Smooth muscle cell (in vitro differentiated cells): ENCODE measurements at regions not wholly inside any gene's neighbourhood (a gene's known extent, or its start where the extent isn't known, plus 50 kb on each side); places are given as distances from the start of the nearest gene placed in this dataset.

Experiments
- DNase-seq: peaks from one replicate; lab custom pipeline; 2025; ENCODE audit not compliant: unreplicated experiment; lab: John Stamatoyannopoulos, UW
- H2AFZ ChIP-seq: fragments of 200-600 bp; sonication (generic); 2 replicates; pipeline ENCODE4 v1.6.0; 2016; ENCODE audit warnings: antibody characterized with exemption, low read depth, mild to moderate bottlenecking
- H3F3A ChIP-seq: fragments of 200-600 bp; sonication (generic); 2 replicates; pipeline ENCODE4 v1.6.0; 2017; ENCODE audit warnings: antibody characterized with exemption, low read depth
- H3K27ac ChIP-seq: fragments of 200-600 bp; sonication (generic); 2 replicates; pipeline ENCODE4 v1.5.1; 2016; ENCODE audit warnings: low read depth, mild to moderate bottlenecking
- H3K27me3 ChIP-seq: fragments of 200-600 bp; sonication (generic); 2 replicates; pipeline ENCODE4 v1.6.1; 2016; ENCODE audit warnings: low read depth, mild to moderate bottlenecking
- H3K36me3 ChIP-seq: fragments of 200-600 bp; sonication (generic); 2 replicates; pipeline ENCODE4 v1.5.1; 2016; ENCODE audit warnings: low read depth
- H3K4me1 ChIP-seq: fragments of 200-600 bp; sonication (generic); 2 replicates; pipeline ENCODE4 v1.5.1; 2016; ENCODE audit warnings: low read depth
- H3K4me2 ChIP-seq: fragments of 200-600 bp; sonication (generic); 2 replicates; pipeline ENCODE4 v1.6.0; 2016; ENCODE audit warnings: mild to moderate bottlenecking
- H3K4me3 ChIP-seq: fragments of 200-600 bp; sonication (generic); 2 replicates; pipeline ENCODE4 v1.5.1; 2016; ENCODE audit warnings: mild to moderate bottlenecking
- H3K79me2 ChIP-seq: fragments of 200-600 bp; sonication (generic); 2 replicates; pipeline ENCODE4 v1.6.0; 2016; ENCODE audit warnings: low read depth, mild to moderate bottlenecking
- H3K9ac ChIP-seq: fragments of 200-600 bp; sonication (generic); 2 replicates; pipeline ENCODE4 v1.6.0; 2016; ENCODE audit warnings: low read depth
- H3K9me3 ChIP-seq: fragments of 200-600 bp; sonication (generic); replicated peaks from 2 replicates; pipeline ENCODE4 v1.5.1; 2016; ENCODE audit warnings: low read depth
- H4K20me1 ChIP-seq: fragments of 200-600 bp; sonication (generic); 2 replicates; pipeline ENCODE4 v1.6.0; 2016; ENCODE audit warnings: low read depth
- CTCF ChIP-seq: fragments of 200-600 bp; sonication (generic); IDR thresholded peaks from 2 replicates; pipeline ENCODE4 v1.5.1; 2017; ENCODE audit warnings: borderline replicate concordance, mild to moderate bottlenecking, antibody characterized with exemption; ENCODE audit not compliant: insufficient read depth, poor library complexity, severe bottlenecking
- WGBS: methylation state at CpG from one replicate; pipeline ENCODE4 v1.1.7; 2016; ENCODE audit warnings: low lambda C conversion rate; 5-methylcytosine and 5-hydroxymethylcytosine counted together

GRCh38 chr9:84587153-84587552 lies 82.4 kb upstream of the NTRK2 start:
- no peak for TF ChIP-seq CTCF
- Histone ChIP-seq H3K27ac (no peak overlapping the region), H3K4me1 (no peaks in the 10 kb centered on the region), H4K20me1 (no peaks in the 10 kb centered on the region), H3K9me3 (no peaks in the 10 kb centered on the region), H3K4me3 (no peak overlapping the region), H2AFZ (no peak overlapping the region), H3F3A (no peaks in the 10 kb centered on the region), H3K4me2 (no peak overlapping the region), H3K36me3 (no peaks in the 10 kb centered on the region), H3K79me2 (no peaks in the 10 kb centered on the region), H3K9ac (no peak overlapping the region), H3K27me3 (no peaks in the 10 kb centered on the region)
- WGBS = 77% methylated on average over 3 of the region's 3 CpGs
- DNase-seq = no peak

DNA sequence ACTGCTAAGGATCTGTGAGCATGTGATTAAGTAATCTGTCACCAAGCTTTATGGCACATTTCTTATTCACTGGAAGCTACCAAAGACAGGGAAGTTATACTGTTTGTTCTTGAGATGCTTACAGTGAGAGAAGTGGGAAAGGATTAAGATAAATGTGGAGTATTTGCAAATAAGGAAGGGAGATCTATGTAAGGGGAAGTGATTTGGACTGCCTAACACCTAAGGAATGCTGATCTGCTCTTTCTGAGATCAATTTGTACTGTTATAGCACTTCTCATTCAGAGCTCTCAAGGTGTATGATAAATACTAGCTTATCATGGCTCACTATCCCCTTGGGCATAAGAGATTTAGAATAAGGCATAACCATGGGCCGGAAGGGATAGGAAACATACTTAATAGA lies 80.0 kb upstream of the NTRK2 start:
- TF ChIP-seq CTCF = no peak
- no peaks in the 10 kb centered on the region for H3K4me1 ChIP-seq
- 93% methylated on average over 1 of the region's 1 CpG for WGBS
- H3K9ac ChIP-seq = no peak overlapping the region
- no peak overlapping the region for H3K4me2 ChIP-seq
- H3K27ac ChIP-seq = no peak overlapping the region
- H2AFZ ChIP-seq = no peak overlapping the region
- H4K20me1 ChIP-seq = no peaks in the 10 kb centered on the region
- H3K4me3 ChIP-seq = no peak overlapping the region
- H3K9me3 ChIP-seq = no peaks in the 10 kb centered on the region
- H3K36me3 ChIP-seq = no peaks in the 10 kb centered on the region
- DNase-seq = no peak
- no peaks in the 10 kb centered on the region for H3K79me2 ChIP-seq
- no peaks in the 10 kb centered on the region for H3K27me3 ChIP-seq
- no peaks in the 10 kb centered on the region for H3F3A ChIP-seq

DNA sequence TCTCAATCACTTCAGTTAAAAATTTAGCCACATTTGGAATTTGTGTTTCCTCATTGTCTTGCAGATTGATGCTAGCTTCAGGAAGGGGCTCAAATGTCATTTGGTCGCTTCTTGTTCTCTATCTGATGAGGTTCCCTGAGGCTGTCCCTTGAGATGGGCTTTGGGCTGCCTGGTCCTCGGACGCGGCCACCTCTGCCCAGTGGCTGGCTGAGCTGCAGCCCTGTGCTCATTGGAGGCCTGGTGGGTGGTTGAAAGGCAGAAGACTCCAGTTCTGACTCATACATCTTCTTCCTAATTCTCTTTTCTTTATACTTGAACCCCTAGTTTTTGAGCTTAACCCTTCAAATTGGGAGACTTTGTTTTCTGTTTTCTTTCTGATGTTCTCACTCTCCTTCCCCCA lies 78.8 kb upstream of the NTRK2 start:
- WGBS = 94% methylated on average over 4 of the region's 4 CpGs
- no peak for TF ChIP-seq CTCF
- no peak overlapping the region for H2AFZ ChIP-seq

GRCh38 chr9:84592918-84593317 lies 76.6 kb upstream of the NTRK2 start:
- H3K4me2 ChIP-seq = no peak overlapping the region
- H2AFZ ChIP-seq = no peak overlapping the region
- no peak for TF ChIP-seq CTCF
- H3K27me3 ChIP-seq = no peaks in the 10 kb centered on the region
- no peak overlapping the region for H3K9ac ChIP-seq
- no peak for DNase-seq
- no peaks in the 10 kb centered on the region for H3K79me2 ChIP-seq
- WGBS = 71% methylated on average over 4 of the region's 4 CpGs
- no peaks in the 10 kb centered on the region for H3K9me3 ChIP-seq
- H3K36me3 ChIP-seq = no peaks in the 10 kb centered on the region
- H3K4me3 ChIP-seq = no peak overlapping the region
- H3K4me1 ChIP-seq = no peaks in the 10 kb centered on the region
- H3F3A ChIP-seq = no peaks in the 10 kb centered on the region
- no peaks in the 10 kb centered on the region for H4K20me1 ChIP-seq
- no peak overlapping the region for H3K27ac ChIP-seq

More for the DNA sequence above, 78.8 kb upstream of the NTRK2 start:
- Histone ChIP-seq H3K9ac (no peak overlapping the region), H3K4me2 (no peak overlapping the region), H3K4me3 (no peak overlapping the region), H4K20me1 (no peaks in the 10 kb centered on the region), H3K27ac (no peak overlapping the region), H3K36me3 (no peaks in the 10 kb centered on the region), H3K79me2 (no peaks in the 10 kb centered on the region), H3F3A (no peaks in the 10 kb centered on the region), H3K27me3 (no peaks in the 10 kb centered on the region), H3K9me3 (no peaks in the 10 kb centered on the region), H3K4me1 (no peaks in the 10 kb centered on the region)
- no peak for DNase-seq
